ENCODE measurements at regions not wholly inside any gene's neighbourhood (a gene's known extent, or its start where the extent isn't known, plus 50 kb on each side); places are given as distances from the start of the nearest gene placed in this dataset.

DNA sequence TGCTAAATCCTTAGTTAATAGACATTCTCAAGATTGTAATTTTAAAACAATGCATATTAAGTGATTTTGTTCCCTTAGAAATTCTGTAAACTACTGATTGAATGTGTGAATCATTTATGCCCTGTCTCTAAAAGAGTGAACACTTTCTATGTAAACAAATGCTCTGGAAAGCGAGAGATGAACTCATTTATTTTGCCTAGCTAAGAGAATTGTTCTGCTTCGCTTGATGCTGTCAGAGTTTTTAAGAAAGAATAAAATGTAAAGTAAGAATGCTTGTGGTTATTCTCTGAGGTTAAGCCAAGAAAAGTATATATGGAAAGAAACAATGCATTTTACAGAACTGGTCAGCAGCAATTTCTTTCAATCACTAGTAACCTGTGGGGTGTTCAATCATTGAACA, 347.4 kb upstream of the NUDT12 start:
- TF ChIP-seq, protein P1, sequence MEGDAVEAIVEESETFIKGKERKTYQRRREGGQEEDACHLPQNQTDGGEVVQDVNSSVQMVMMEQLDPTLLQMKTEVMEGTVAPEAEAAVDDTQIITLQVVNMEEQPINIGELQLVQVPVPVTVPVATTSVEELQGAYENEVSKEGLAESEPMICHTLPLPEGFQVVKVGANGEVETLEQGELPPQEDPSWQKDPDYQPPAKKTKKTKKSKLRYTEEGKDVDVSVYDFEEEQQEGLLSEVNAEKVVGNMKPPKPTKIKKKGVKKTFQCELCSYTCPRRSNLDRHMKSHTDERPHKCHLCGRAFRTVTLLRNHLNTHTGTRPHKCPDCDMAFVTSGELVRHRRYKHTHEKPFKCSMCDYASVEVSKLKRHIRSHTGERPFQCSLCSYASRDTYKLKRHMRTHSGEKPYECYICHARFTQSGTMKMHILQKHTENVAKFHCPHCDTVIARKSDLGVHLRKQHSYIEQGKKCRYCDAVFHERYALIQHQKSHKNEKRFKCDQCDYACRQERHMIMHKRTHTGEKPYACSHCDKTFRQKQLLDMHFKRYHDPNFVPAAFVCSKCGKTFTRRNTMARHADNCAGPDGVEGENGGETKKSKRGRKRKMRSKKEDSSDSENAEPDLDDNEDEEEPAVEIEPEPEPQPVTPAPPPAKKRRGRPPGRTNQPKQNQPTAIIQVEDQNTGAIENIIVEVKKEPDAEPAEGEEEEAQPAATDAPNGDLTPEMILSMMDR (IDR thresholded peaks at IDR 0.05; ENCODE audit: poor library complexity) = no peak
- no peak for TF ChIP-seq EZH2 (IDR thresholded peaks at IDR 0.05; ENCODE audit: borderline replicate concordance)
